ENCODE measurements at regions not wholly inside any gene's neighbourhood (a gene's known extent, or its start where the extent isn't known, plus 50 kb on each side); places are given as distances from the start of the nearest gene placed in this dataset.

DNA sequence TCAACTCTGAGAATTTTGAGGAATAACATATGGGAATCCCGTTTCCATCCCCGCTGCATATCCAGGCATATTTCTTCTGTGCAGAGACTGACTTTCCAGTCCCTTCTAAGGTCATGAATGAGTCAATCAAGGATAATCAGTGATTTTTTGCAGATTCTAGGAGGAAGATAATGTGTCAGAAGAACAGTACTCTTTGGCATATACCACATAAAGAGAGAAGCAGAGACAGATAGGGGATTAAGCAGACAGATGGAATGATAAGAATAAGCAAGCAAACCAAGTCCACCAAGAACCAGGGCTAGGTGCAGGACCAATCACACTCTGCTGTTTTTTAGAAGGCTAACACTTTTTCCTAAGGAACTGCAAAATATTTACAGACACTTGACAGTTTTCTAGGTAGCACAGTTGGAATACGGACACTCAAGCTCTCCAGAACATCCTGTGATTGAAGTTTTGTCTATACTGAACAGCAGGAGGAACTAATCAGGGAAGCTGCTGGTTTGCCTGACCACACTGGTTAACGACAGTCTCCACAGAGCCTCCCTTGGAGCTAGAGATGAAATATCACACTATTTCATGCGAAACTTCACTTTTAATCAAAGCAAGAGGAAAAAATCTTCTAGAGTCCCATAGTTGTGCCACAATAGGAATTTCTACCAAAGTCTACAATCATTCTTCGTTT, 450.0 kb upstream of the KCNMB2 start:
- TF ChIP-seq CTCF (IDR thresholded peaks at IDR 0.05), result no peak
- no peak for TF ChIP-seq POLR2A (IDR thresholded peaks at IDR 0.05)

All from heart left ventricle (tissue), 13 donors.